ENCODE measurements at regions not wholly inside any gene's neighbourhood (a gene's known extent, or its start where the extent isn't known, plus 50 kb on each side); places are given as distances from the start of the nearest gene placed in this dataset.

- TF ChIP-seq, protein P1, sequence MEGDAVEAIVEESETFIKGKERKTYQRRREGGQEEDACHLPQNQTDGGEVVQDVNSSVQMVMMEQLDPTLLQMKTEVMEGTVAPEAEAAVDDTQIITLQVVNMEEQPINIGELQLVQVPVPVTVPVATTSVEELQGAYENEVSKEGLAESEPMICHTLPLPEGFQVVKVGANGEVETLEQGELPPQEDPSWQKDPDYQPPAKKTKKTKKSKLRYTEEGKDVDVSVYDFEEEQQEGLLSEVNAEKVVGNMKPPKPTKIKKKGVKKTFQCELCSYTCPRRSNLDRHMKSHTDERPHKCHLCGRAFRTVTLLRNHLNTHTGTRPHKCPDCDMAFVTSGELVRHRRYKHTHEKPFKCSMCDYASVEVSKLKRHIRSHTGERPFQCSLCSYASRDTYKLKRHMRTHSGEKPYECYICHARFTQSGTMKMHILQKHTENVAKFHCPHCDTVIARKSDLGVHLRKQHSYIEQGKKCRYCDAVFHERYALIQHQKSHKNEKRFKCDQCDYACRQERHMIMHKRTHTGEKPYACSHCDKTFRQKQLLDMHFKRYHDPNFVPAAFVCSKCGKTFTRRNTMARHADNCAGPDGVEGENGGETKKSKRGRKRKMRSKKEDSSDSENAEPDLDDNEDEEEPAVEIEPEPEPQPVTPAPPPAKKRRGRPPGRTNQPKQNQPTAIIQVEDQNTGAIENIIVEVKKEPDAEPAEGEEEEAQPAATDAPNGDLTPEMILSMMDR (IDR thresholded peaks at IDR 0.05) = no peak
- TF ChIP-seq ZFX (IDR thresholded peaks at IDR 0.05; ENCODE audit: borderline replicate concordance) = no peak
Observed at GRCh38 chr10:93204494-93205485, 131.1 kb downstream of the CYP26A1 start.
